ENCODE measurements at regions not wholly inside any gene's neighbourhood (a gene's known extent, or its start where the extent isn't known, plus 50 kb on each side); places are given as distances from the start of the nearest gene placed in this dataset.
"Not testable (repeated sequence)": the region's sequence is repeated elsewhere in the genome, so short reads cannot be mapped to it uniquely, and the experiment has no call there.

DNA sequence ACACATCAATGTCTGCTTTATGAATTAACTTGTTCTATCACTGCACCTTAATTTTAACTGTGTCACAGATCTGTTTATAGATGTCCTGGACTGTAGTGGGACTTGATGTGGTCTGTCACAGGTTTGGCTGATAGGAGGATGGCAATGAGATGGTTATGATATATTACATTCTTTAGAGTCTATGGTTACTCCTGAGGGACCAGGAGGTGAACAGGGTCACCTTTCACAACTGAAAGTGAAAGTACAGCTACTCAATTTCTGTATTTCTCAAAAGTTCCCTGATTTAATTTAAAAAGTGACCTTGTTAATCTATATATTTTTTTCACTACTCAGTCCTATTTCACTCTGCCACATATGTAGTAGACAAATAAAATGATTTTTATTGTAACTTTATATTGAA, 1284.1 kb upstream of the GYPC start:
- DNase-seq: peak; percentile 6

DNA sequence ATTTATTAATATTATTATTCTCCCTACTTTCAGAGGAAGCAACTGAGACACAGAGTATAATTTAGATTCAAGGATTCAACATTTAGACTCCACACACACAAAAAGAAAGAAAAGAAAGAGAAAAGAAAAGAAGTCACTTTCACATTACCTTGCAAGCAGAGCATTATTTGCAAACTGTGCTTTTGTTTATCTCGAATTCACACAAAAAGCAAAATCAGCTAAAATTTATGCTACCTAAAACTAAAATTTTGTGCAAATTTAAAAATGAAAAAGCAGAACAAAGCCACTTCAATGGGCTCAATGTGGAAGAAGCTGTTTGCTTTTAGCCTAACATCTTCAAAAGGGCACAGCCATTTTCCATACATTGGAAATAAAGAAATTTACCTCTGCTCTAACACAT, 1282.7 kb upstream of the GYPC start:
- no peak for DNase-seq

- no peak for DNase-seq
These were observed 1269.9 kb upstream of the GYPC start for GRCh38 chr2:125386074-125386473.

DNA sequence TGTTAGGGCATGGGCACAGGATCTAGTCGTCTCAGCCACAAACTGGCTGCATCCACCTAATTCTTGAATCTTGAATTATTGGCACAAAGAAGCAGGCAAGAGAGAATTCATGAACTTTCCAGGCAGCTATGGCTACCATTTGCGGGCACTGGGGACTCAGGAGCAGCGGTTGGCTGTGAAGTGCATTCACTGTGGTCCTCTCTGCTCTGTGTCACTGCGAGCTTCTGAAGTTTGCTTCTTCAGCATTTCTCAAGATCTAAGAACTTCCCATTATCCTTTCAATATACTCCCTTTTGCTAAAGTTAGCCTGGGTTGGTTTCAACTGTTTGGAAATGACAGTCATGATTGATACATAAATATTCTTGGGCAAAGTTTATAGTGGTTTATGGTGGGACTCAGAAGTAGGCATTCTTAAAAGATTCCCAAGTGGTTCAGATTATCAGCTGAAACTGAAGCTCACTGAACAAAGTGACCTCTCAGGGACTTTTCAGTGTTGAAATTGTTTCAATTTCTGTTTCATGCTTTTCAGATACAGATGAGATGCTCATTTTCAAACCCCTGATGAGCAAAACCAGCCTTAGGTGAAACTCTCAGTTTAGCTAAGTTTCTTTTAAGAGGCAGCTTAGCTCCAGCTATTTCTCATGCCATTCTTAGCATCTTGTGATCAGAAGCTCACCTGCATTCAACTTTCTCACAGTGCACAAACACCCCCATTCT, 1258.3 kb upstream of the GYPC start:
- no peak for DNase-seq

DNA sequence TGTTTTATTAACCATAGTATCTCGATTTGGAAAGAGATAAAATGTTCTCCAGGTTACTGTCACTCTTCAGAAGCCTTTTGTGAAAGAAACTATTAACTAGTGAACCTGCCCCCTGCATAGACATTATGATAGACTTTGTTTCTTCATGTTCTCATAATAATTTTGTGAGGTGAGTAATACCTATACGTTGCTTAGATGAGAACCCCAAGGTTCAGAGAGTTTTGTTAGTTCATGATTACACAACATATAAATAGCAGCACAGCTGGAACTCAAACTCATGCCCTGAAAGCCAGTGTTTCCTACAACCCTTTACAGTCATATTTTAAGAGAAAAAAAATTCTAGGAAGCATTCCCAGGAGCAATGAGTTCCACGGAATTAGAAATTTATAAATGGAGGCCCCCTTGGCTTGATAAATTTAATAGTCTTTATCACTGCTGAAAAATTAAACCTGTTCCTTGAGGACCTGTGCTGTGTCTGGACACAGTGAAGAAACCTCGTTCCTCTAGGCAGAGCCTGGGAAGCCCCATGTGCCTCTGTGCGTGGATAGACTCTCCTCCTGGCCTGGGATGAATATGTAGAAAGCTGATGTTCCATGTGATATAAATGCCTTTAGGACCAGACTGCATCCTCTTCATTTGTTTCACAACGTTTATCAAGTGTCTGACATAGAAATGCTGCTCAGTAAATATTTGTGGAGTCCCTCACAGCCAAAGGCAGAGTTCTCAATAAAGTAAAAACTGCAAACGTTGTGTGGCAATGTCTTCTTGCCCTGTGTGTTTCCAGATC, 1257.0 kb upstream of the GYPC start:
- no peak for DNase-seq

DNA sequence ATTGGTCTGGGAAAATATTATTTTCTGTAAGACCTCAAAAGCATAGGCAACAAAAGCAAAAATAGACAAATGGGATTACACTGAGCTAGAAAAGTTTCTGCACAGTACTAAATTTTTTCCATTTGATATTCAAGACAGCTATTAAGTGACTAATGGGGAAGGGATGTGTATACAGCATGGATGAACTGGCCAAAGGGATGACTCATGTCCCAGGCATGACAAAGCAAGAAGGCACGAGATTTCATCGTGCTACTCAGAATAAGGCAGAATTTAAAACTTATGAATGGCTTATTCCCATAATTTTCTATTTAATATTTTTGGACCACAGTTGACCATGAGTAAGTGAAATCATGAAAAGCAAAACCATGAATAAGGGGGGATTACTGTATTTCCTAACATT, 1250.1 kb upstream of the GYPC start:
- DNase-seq: no peak

DNA sequence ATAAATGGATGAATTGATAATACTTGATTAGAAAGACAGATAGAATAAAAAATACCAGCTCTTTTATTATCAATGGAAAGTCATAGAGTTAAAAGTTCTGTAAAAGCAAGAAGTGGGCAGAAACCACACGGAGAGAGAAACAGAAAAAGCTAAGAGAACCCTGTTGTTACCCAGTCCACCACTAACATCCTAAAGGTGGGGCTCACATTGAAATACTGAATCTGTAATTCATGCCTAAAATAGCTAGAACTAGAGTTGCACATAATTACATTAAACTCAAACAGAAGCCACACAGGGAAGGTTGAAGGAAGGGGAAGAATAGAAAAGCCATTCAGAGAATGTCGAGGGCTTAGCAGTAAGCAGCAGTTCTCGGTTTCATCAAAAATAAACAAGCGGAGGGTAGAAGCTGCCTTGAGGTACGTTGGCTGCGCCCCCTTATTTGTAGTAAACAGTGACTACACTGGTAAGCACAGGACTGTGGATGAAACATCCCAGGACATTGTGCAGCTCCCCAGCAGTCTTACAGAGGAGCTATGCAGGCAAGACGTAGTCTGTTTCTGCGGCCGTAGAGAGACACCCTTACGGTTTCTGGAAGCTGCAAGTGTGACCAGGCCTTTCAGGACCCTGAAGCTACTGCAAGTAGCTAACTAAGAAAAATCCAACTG, 1247.0 kb upstream of the GYPC start:
- DNase-seq: no peak

DNA sequence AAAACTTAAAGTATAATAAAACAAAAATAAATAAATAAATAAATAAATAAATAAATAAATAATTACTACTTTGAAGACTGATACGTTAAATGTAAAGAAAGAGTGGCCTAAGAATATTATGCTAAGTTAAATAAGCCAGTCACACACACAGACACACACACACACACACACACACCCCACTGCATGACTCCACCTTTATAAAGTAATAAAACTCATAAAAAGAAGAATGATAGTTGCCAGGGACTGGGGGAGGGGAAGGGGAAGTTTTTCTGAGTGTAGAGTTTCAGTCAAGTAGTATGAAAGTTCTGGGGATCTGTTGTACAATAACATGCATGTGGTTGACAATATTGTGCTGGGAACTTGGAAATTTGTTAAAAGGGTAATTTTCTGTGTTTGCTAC, 1237.5 kb upstream of the GYPC start:
- no peak for DNase-seq

DNA sequence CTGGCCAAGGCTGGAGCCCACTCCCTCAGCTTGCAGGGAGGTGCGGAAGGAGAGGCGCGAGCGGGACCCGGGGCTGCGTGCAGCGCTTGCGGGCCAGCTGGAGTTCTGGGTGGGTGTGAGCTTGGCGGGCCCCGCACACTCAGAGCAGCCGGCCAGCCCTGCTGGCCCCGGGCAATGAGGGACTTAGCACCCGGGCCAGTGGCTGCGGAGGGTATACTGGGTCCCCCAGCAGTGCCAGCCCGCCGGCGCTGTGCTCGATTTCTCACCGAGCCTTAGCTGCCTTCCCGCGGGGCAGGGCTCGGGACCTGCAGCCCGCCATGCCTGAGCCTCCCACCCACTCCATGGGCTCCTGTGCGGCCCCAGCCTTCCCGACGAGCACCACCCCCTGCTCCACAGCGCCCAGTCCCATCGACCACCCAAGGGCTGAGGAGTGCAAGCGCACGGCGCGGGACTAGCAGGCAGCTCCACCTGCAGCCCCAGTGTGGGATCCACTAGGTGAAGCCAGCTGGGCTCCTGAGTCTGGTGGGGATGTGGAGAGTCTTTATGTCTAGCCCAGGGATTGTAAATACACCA, 1233.7 kb upstream of the GYPC start:
- not testable (repeated sequence) for DNase-seq

GRCh38 chr2:125424266-125424785, 1231.6 kb upstream of the GYPC start:
- DNase-seq: no peak

GRCh38 chr2:125427721-125428315, 1228.1 kb upstream of the GYPC start:
- DNase-seq: no peak

GRCh38 chr2:125444106-125444505, 1211.9 kb upstream of the GYPC start:
- DNase-seq: no peak

DNA sequence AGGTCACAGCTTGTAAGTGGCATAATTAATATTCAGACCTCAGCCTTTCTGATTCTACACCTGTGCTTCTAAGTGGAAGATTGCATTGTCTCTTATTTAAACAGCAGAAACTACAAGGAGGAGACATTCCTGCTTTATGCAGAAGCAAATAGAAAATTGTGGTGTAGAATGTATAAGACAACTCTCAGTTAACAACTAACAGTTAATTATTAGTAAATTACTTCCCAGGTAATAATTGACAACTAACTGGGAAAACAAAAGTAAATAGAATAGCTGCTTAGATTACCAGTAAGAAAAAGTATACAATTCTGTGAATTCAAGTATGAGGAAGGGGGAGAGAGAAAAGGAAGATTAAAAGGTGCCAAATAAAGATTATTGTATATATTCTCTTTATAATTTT, 1210.5 kb upstream of the GYPC start:
- DNase-seq: no peak

- no peak for DNase-seq
These were observed 1205.9 kb upstream of the GYPC start for GRCh38 chr2:125450092-125450491.

GRCh38 chr2:125455110-125455509, 1200.8 kb upstream of the GYPC start:
- no peak for DNase-seq

DNA sequence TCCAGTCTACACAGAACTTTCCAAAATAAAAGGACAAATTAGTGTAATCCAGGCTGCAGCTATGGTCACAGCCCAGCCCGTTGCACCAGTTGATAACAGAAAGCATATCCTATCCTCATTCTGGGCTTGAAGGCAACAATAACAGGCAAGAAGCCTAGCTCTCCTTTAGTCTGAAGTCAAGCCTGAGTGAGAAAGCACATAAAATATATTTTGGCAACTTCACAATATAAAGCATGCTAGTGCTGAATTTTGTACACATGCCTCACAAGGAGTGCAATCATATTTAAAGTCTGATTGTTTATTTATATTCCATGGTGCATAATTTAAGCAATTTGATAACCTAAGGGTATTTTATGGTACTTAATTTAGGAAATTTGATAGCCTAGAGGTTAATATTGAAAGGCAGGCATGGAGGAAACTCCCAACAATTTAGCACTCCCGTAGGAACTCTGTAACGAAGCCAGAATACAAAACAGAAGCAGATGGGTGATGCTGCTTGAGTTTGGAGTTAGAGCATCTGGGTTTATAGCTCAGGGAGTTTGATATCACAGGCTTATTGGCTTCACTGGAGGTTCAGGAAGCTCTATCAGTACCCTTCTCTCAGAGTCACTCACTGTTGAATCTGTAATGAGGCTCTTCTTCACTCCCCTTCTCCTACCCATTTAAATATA, 1199.1 kb upstream of the GYPC start:
- DNase-seq: no peak

DNA sequence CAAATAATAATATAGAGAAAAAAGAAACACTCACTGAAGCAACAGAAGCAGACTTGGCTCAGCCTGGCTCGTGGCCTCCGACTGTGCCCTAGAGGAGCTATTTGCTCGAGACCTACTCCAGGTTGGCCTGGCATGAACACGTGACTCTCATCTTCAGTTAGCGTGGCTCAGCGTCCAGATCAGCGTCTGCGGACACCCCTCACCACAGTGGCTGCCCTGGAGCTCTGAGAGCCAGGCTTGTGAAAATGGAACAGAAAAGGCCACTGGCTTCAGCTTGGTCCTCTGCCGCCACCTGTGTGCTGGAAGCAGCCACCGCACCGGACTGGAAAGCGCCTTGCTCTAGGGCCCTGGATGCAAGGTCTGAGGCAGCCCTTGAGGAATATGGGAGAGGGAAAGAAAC, 1184.0 kb upstream of the GYPC start:
- no peak for DNase-seq

DNA sequence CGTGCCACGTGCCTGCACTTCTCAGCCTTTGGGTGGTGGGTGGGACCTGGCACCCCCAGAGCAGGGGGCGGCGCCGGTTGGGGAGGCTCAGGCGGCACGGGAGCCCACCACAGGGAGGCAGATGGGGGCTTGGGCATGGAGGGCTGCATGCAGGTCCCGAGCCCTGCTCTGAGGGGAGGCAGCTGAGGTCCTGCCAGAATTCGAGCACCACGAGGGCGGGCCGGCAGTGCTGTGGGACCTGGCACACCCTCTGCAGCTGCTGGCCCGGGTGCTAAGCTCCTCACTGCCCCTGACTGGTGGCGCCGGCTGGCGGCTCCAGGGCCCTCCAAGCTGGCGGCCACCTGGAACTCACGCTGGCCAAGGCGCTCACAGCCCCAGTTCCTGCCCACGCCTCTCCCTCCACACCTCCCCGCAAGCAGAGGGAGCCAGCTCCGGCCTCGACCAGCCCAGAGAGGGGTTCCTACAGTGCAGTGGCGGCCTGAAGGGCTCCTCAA, 1176.8 kb upstream of the GYPC start:
- no peak for DNase-seq

DNA sequence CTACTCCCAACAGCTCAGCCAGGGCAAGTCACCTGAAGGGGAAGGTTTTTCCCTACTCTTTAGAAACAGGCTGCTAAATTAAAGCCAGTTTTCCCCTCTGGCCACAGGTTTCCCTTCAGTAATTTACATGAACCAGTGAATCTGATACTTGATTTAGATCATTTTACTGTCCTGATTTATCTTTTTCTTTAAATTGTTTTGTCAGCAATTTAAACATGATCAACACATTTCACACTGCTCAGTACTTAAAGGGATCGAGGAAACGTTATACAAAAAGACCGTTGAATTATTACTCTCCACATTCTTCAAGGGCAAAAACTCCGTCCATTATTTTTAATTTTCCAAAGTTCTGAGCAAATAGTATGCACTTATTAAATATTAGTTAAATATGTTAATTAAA, 1165.7 kb upstream of the GYPC start:
- no peak for DNase-seq

- no peak for DNase-seq
These were observed 1164.3 kb upstream of the GYPC start for GRCh38 chr2:125491663-125492062.

- DNase-seq: no peak
These were observed 1143.6 kb upstream of the GYPC start for GRCh38 chr2:125512313-125512712.

GRCh38 chr2:125516496-125517109, 1139.4 kb upstream of the GYPC start:
- peak; percentile 74 for DNase-seq

Data from OCI-M1 (cell line).